ENCODE measurements at regions not wholly inside any gene's neighbourhood (a gene's known extent, or its start where the extent isn't known, plus 50 kb on each side); places are given as distances from the start of the nearest gene placed in this dataset.

DNA sequence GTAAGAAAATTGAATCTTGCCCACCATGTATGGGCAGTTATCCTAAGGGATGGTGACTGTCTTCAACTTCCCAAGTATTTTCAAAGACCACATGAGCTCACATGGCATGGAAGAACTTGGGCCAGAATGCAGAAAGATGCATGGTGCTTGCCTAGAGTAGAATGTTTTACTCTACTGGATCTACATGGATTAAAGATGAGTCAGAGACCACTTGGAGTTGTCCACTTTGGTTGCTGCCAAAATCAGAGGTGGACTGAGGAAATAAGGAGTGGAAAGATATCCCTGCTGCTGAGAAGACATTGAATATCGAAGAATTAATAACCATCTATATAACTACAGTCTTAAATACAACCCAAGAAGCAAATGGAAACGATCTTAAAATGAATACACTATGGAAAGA lies 498.1 kb downstream of the NLGN4X start:
- H3K4me3 ChIP-seq (ENCODE audit: low read depth, low read length): no peak overlapping the region
- TF ChIP-seq, protein P1, sequence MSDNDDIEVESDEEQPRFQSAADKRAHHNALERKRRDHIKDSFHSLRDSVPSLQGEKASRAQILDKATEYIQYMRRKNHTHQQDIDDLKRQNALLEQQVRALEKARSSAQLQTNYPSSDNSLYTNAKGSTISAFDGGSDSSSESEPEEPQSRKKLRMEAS (IDR thresholded peaks at IDR 0.05; ENCODE audit: low read depth, low read length): no peak
- TF ChIP-seq, protein P2, sequence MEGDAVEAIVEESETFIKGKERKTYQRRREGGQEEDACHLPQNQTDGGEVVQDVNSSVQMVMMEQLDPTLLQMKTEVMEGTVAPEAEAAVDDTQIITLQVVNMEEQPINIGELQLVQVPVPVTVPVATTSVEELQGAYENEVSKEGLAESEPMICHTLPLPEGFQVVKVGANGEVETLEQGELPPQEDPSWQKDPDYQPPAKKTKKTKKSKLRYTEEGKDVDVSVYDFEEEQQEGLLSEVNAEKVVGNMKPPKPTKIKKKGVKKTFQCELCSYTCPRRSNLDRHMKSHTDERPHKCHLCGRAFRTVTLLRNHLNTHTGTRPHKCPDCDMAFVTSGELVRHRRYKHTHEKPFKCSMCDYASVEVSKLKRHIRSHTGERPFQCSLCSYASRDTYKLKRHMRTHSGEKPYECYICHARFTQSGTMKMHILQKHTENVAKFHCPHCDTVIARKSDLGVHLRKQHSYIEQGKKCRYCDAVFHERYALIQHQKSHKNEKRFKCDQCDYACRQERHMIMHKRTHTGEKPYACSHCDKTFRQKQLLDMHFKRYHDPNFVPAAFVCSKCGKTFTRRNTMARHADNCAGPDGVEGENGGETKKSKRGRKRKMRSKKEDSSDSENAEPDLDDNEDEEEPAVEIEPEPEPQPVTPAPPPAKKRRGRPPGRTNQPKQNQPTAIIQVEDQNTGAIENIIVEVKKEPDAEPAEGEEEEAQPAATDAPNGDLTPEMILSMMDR (IDR thresholded peaks at IDR 0.05; ENCODE audit: low read depth, low read length): no peak
- TF ChIP-seq MYC (IDR thresholded peaks at IDR 0.05; ENCODE audit: low read depth, low read length) (no peak), POLR2A (IDR thresholded peaks at IDR 0.05; ENCODE audit: extremely low read depth, insufficient read length) (no peak)
- no peak for DNase-seq (ENCODE audit: low read depth)

DNA sequence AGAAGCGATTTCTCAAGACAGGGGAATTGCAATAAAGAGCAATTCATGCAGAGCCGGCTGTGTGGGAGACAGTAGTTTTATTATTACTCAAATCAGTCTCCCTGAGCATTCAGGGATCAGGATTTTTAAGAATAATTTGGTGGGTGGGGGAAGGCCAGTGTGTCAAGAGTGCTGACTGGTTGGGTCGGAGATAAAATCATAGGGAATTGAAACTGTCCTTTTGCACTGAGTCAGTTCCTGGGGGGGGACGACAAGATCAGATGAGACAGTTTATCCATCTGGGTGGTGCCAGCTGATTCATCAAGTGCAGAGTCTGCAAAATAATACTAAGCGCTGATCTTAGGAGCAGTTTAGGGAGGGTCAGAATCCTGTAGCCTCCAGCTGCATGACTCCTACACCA lies 502.4 kb downstream of the NLGN4X start:
- peak; percentile 9 for DNase-seq (ENCODE audit: low read depth)
- TF ChIP-seq, protein P1 (IDR thresholded peaks at IDR 0.05; ENCODE audit: low read depth, low read length): no peak
- TF ChIP-seq POLR2A (IDR thresholded peaks at IDR 0.05; ENCODE audit: extremely low read depth, insufficient read length) (no peak), MYC (IDR thresholded peaks at IDR 0.05; ENCODE audit: low read depth, low read length) (no peak)
- TF ChIP-seq, protein P2 (IDR thresholded peaks at IDR 0.05; ENCODE audit: low read depth, low read length): no peak
- H3K4me3 ChIP-seq (ENCODE audit: low read depth, low read length): no peak overlapping the region

DNA sequence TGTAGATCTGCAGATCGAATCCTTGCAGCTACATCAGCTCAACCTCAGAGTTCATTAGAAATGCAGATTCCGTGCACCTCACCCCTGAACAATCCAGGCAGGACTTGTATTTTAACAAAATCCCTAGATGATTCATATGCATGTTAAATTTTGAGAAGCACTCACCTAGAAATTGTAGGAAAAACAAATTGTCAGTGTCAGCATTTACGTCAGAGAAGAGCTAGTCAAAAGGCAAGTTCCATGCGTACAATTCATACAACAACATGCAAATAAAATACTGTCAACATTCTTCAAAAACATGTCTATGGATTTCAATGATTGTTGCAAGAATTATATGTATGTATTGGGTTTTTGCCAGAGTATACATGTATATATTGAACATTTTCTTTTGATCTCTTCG lies 504.5 kb downstream of the NLGN4X start:
- H3K4me3 ChIP-seq (ENCODE audit: low read depth, low read length): no peak overlapping the region
- DNase-seq (ENCODE audit: low read depth): no peak
- TF ChIP-seq POLR2A (IDR thresholded peaks at IDR 0.05; ENCODE audit: extremely low read depth, insufficient read length): no peak

DNA sequence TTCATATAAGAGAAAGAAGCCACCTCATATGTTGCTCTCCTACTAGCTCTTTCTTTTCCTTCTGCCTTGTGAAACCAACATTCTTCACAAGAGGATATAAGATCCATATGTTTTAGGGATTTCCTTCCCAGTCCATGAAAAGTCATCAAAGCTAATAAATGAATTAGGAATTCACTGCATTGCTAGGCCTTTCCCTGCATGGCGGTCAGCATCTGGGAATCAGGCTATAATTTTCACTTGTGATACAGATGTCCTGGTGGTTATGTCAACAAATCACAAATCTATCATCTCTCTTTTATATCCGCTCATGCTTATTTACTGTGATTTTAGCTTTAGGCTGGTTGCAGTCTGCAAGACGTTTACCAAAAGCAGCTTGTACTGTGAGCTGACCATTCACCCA lies 510.0 kb downstream of the NLGN4X start:
- H3K4me3 ChIP-seq (ENCODE audit: low read depth, low read length): no peak overlapping the region
- no peak for DNase-seq (ENCODE audit: low read depth)
- TF ChIP-seq, protein P1 (IDR thresholded peaks at IDR 0.05; ENCODE audit: low read depth, low read length): no peak
- TF ChIP-seq POLR2A (IDR thresholded peaks at IDR 0.05; ENCODE audit: extremely low read depth, insufficient read length) (no peak), MYC (IDR thresholded peaks at IDR 0.05; ENCODE audit: low read depth, low read length) (no peak)
- TF ChIP-seq, protein P2 (IDR thresholded peaks at IDR 0.05; ENCODE audit: low read depth, low read length): no peak

DNA sequence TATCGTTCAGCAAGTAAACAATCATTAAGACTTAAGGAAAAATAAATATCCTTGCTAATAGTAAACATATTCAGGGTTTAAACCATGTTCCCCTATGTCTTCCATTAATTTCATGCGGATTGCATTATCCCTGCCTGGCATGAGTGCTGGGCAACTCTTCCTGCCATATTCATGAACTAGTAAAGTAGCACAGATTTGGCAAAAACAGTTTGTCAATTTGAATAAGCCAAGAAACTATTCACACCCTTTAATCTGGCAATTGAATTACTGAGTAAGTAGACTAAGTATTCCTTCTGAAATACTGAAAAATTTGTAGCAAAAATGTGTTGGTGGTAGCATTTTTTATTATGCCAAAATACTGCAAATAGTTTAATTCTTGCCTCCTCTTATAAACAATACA lies 512.0 kb downstream of the NLGN4X start:
- H3K4me3 ChIP-seq (ENCODE audit: low read depth, low read length): no peak overlapping the region
- TF ChIP-seq, protein P1 (IDR thresholded peaks at IDR 0.05; ENCODE audit: low read depth, low read length): no peak
- TF ChIP-seq POLR2A (IDR thresholded peaks at IDR 0.05; ENCODE audit: extremely low read depth, insufficient read length) (no peak), MYC (IDR thresholded peaks at IDR 0.05; ENCODE audit: low read depth, low read length) (no peak)
- TF ChIP-seq, protein P2 (IDR thresholded peaks at IDR 0.05; ENCODE audit: low read depth, low read length): no peak
- no peak for DNase-seq (ENCODE audit: low read depth)

DNA sequence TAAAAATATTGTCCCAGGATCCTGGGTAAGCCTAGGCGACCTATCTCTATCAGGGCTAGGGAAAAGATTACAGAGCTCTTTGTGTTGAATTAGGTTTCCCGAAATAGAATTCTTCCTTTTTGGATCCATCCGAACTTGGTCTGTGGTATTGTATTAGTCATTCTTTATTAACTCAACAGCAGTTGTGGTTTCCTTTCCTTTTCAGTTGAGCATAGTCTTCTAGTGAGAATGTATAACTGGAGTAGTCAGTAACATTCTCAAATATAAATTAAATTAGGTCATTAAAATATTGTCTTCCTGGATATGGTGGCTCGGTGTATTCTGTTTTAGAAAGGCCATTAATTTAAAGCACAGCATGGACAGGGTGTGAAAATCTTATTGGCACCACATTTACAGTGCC lies 520.4 kb downstream of the NLGN4X start:
- no peak overlapping the region for H3K4me3 ChIP-seq (ENCODE audit: low read depth, low read length)
- TF ChIP-seq, protein P2 (IDR thresholded peaks at IDR 0.05; ENCODE audit: low read depth, low read length): no peak
- no peak for TF ChIP-seq MYC (IDR thresholded peaks at IDR 0.05; ENCODE audit: low read depth, low read length)
- no peak for DNase-seq (ENCODE audit: low read depth)
